IPS DF 6.9 (cell line): ENCODE measurements at regions not wholly inside any gene's neighbourhood (a gene's known extent, or its start where the extent isn't known, plus 50 kb on each side); places are given as distances from the start of the nearest gene placed in this dataset.

ENCODE experiments used
- DNase-seq: peaks from one replicate; pipeline ENCODE4 v3.0.0-alpha.2; 2013; ENCODE audit warnings: low read depth, low spot score
- H3K27ac ChIP-seq: one replicate; pipeline ENCODE4 v1.5.1; 2013; ENCODE audit warnings: low read length, control low read depth
- H3K27me3 ChIP-seq: 2 replicates; pipeline ENCODE4 v1.6.1; 2013; ENCODE audit warnings: mild to moderate bottlenecking, low read length; ENCODE audit not compliant: control insufficient read depth, insufficient read depth
- H3K36me3 ChIP-seq: 2 replicates; pipeline ENCODE4 v1.6.1; 2013; ENCODE audit warnings: low read length; ENCODE audit not compliant: control insufficient read depth, insufficient read depth
- H3K4me1 ChIP-seq: 2 replicates; pipeline ENCODE4 v1.6.1; 2013; ENCODE audit warnings: low read length; ENCODE audit not compliant: control insufficient read depth, insufficient read depth
- H3K4me3 ChIP-seq: 2 replicates; pipeline ENCODE4 v1.5.1; 2013; ENCODE audit warnings: mild to moderate bottlenecking, low read length
- H3K9me3 ChIP-seq: 2 replicates; pipeline ENCODE4 v1.6.1; 2013; ENCODE audit warnings: low read length, inconsistent platforms; ENCODE audit not compliant: control insufficient read depth, insufficient read depth
- WGBS: extraction: QIAGEN DNeasy Blood & Tissue Kit; methylation state at CpG from one replicate; pipeline ENCODE4 v1.1.7; 2013; ENCODE audit warnings: mixed read lengths, missing lambda C conversion rate; ENCODE audit not compliant: insufficient read length, insufficient coverage; 5-methylcytosine and 5-hydroxymethylcytosine counted together

DNA sequence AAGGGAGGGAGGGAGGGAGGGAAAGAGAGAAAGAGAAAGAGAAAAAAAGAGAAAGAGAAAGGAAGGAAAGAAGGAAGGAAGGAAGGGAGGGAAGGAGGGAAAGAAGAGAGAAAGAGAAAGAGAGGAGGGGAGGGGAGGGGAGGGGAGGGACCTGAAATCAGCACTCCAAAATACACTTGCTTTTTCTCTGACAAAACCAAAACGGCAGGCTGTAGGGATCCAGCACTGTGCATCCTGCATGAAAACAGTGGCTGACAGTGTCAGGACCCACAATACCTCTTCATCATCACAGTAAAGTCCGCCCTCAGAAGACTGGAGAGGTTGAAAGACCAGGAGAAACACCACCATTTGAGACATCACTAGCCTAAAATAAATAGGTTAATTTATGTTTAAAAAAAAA lies 156.0 kb upstream of the SOD1 start:
- no peak overlapping the region for H3K27ac ChIP-seq
- peaks cover 4% of the 10 kb centered on the region for H3K4me1 ChIP-seq
- no peak for DNase-seq
- no peaks in the 10 kb centered on the region; the same call in 1 of the 2 replicates for H3K9me3 ChIP-seq
- H3K4me3 ChIP-seq = no peak overlapping the region
- no CpG with 5 or more reads among the region's 2 CpGs for WGBS
- H3K36me3 ChIP-seq = no peaks in the 10 kb centered on the region
- H3K27me3 ChIP-seq = no peaks in the 10 kb centered on the region

- no peaks in the 10 kb centered on the region; the same call in 1 of the 2 replicates for H3K9me3 ChIP-seq
- peaks cover 4% of the 10 kb centered on the region; the same call in 1 of the 2 replicates for H3K4me1 ChIP-seq
- no peak for DNase-seq
- H3K27ac ChIP-seq = no peak overlapping the region
- no peak overlapping the region for H3K4me3 ChIP-seq
- H3K27me3 ChIP-seq = no peaks in the 10 kb centered on the region; the same call in 1 of the 2 replicates
- no CpG with 5 or more reads among the region's 10 CpGs for WGBS
- H3K36me3 ChIP-seq = no peaks in the 10 kb centered on the region
These were observed 156.9 kb upstream of the SOD1 start for GRCh38 chr21:31502537-31503143.

- H3K36me3 ChIP-seq = no peaks in the 10 kb centered on the region
- H3K4me1 ChIP-seq = peaks cover 4% of the 10 kb centered on the region; the same call in 1 of the 2 replicates
- DNase-seq = no peak
- no CpG with 5 or more reads among the region's 5 CpGs for WGBS
- H3K9me3 ChIP-seq = no peaks in the 10 kb centered on the region; the same call in 1 of the 2 replicates
- H3K4me3 ChIP-seq = no peak overlapping the region
- H3K27me3 ChIP-seq = no peaks in the 10 kb centered on the region; the same call in 1 of the 2 replicates
- no peak overlapping the region for H3K27ac ChIP-seq
These were observed 157.6 kb upstream of the SOD1 start for GRCh38 chr21:31501926-31502325.

DNA sequence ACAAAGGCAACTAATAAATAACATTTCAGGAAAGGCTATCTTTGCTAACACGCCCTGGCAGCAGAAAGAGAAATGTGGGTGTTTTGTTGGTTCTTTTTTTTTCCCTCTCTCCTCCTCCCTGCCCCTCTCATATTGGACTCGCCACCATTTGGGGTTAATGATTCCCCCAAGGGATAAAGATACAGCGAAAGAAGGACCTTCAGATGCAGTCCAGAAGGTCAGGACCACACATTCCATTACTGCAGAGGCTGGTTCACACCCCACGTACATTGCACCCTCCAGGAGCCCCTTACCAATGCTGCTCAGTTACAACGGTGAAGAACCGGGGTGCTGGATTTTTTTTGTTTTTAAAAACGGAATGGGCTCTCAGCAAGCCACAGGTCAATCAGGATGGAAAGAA lies 156.9 kb upstream of the TIAM1 start:
- WGBS = no CpG with 5 or more reads among the region's 7 CpGs
- H3K27ac ChIP-seq = no peak overlapping the region
- peaks cover 3% of the 10 kb centered on the region; the same call in 1 of the 2 replicates for H3K4me1 ChIP-seq
- H3K27me3 ChIP-seq = no peaks in the 10 kb centered on the region; the same call in 1 of the 2 replicates
- no peaks in the 10 kb centered on the region for H3K36me3 ChIP-seq
- H3K4me3 ChIP-seq = no peak overlapping the region
- H3K9me3 ChIP-seq = no peaks in the 10 kb centered on the region; the same call in 1 of the 2 replicates
- DNase-seq = no peak

GRCh38 chr21:31500071-31500470 lies 156.0 kb upstream of the TIAM1 start:
- H3K27me3 ChIP-seq = no peaks in the 10 kb centered on the region; the same call in 1 of the 2 replicates
- peaks cover 2% of the 10 kb centered on the region; the same call in 1 of the 2 replicates for H3K4me1 ChIP-seq
- H3K9me3 ChIP-seq = no peaks in the 10 kb centered on the region; the same call in 1 of the 2 replicates
- no CpG with 5 or more reads among the region's 5 CpGs for WGBS
- no peak overlapping the region for H3K27ac ChIP-seq
- no peak overlapping the region for H3K4me3 ChIP-seq
- DNase-seq = no peak
- no peaks in the 10 kb centered on the region for H3K36me3 ChIP-seq

DNA sequence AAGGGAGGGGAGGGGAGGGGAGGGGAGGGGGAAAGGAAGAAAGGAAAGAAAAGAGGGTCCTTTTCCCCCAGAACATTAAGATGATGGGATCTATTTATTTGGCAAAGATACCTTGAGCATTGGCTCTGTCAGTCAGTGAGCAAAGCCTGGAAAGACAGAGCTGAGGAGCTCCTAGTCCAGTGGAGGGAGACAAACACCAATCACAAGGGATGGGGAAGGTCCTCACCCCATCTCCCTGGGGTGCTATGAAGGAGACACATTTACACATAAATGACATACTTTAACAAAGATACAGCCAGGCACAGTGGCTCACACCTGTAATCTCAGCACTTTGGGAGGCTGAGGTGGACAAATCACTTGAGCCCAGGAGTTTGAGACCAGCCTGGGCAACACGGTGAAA lies 154.9 kb upstream of the TIAM1 start:
- no peak overlapping the region for H3K4me3 ChIP-seq
- DNase-seq = no peak
- no CpG with 5 or more reads among the region's 1 CpG for WGBS
- peaks cover 2% of the 10 kb centered on the region; the same call in 1 of the 2 replicates for H3K4me1 ChIP-seq
- no peaks in the 10 kb centered on the region; the same call in 1 of the 2 replicates for H3K27me3 ChIP-seq
- H3K36me3 ChIP-seq = no peaks in the 10 kb centered on the region
- H3K9me3 ChIP-seq = no peaks in the 10 kb centered on the region; the same call in 1 of the 2 replicates
- no peak overlapping the region for H3K27ac ChIP-seq

- no peaks in the 10 kb centered on the region; the same call in 1 of the 2 replicates for H3K9me3 ChIP-seq
- WGBS = no CpG with 5 or more reads among the region's 3 CpGs
- no peak overlapping the region for H3K4me3 ChIP-seq
- no peaks in the 10 kb centered on the region; the same call in 1 of the 2 replicates for H3K27me3 ChIP-seq
- no peak overlapping the region for H3K27ac ChIP-seq
- H3K36me3 ChIP-seq = no peaks in the 10 kb centered on the region
- peaks cover 2% of the 10 kb centered on the region; the same call in 1 of the 2 replicates for H3K4me1 ChIP-seq
- DNase-seq = no peak
These were observed 153.9 kb upstream of the TIAM1 start for GRCh38 chr21:31497914-31498313.

DNA sequence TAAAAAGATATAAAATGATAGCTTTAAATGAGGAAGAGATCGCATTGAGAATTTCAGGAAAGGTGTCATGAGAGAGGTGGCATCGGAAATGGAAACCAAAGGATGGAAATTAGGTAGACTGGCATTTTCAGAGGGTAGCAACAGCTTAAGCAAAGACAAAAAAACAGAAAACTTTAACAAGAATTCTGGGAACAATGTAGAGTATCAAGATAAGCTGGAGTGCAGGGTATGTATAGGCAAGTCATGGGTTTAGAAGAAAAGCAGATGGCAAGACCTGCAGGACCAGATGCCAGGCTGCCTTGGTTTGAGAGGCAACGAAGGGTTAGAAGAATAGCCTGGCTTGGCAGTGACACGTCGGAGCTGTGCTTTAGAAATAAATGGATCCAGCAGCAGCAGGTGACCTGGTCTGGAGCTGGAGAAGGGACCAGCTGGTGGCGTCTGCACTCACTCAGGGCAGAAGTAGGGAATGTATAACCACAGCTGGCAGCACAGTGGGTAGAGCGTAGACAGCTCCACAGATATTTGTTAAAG lies 149.4 kb upstream of the TIAM1 start:
- no peak overlapping the region for H3K4me3 ChIP-seq
- H3K4me1 ChIP-seq = no peaks in the 10 kb centered on the region
- WGBS = no CpG with 5 or more reads among the region's 7 CpGs
- no peaks in the 10 kb centered on the region; the same call in 1 of the 2 replicates for H3K27me3 ChIP-seq
- DNase-seq = no peak
- H3K36me3 ChIP-seq = no peaks in the 10 kb centered on the region
- no peak overlapping the region for H3K27ac ChIP-seq
- no peaks in the 10 kb centered on the region for H3K9me3 ChIP-seq

DNA sequence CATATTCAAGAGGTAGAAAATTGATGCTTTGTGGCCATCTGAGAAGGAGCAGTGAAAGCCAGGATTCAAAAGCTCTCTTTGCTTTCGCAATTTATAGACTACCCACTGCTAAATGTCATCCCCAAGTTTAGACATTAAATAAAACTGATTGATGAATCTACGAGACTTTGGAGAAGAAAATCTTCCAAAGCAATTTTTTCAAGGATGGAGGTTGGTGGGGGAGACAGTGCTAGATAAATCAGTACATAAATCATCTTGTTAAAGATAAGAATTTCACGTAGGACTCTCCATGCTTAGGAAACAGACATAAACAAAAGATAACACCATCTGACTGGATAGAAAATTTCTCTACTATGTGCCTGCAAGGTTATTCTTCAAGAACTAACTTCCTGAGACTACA lies 147.6 kb upstream of the TIAM1 start:
- Histone ChIP-seq H3K36me3 (no peaks in the 10 kb centered on the region), H3K27me3 (no peaks in the 10 kb centered on the region), H3K9me3 (no peaks in the 10 kb centered on the region), H3K4me3 (no peak overlapping the region), H3K27ac (no peak overlapping the region), H3K4me1 (no peaks in the 10 kb centered on the region)
- no peak for DNase-seq
- WGBS = no CpG with 5 or more reads among the region's 3 CpGs

GRCh38 chr21:31490443-31490842 lies 146.4 kb upstream of the TIAM1 start:
- WGBS = no CpG with 5 or more reads among the region's 2 CpGs
- Histone ChIP-seq H3K27me3 (no peaks in the 10 kb centered on the region), H3K4me3 (no peak overlapping the region), H3K4me1 (no peaks in the 10 kb centered on the region), H3K9me3 (no peaks in the 10 kb centered on the region), H3K27ac (no peak overlapping the region), H3K36me3 (no peaks in the 10 kb centered on the region)
- DNase-seq = no peak
